Ovary (tissue), 3 donors: ENCODE measurements at regions not wholly inside any gene's neighbourhood (a gene's known extent, or its start where the extent isn't known, plus 50 kb on each side); places are given as distances from the start of the nearest gene placed in this dataset.

Experiments used
- EP300 ChIP-seq: sonication (generic); formaldehyde crosslinking; IDR thresholded peaks from one replicate; pipeline ENCODE4 v1.6.1; 2017; ENCODE audit warnings: antibody characterized with exemption
- POLR2A ChIP-seq: fragments of 450-650 bp; IDR thresholded peaks from one replicate; pipeline ENCODE4 v1.6.1; 2017; ENCODE audit warnings: antibody characterized with exemption, mild to moderate bottlenecking, moderate library complexity
- TF ChIP-seq, protein P1 (sequence below), 3 donors: fragments of 450-650 bp in 2 of 3; fragments of 200-600 bp in 1 of 3; IDR thresholded peaks; one replicate each; pipeline versions ENCODE4 v1.5.1 to v1.8.0; 2016 to 2022; ENCODE audit warnings: antibody characterized with exemption in 3 of 3, mild to moderate bottlenecking in 1 of 3
- donor health status: DM: no; HTN: no; CAD: no.

- TF ChIP-seq, protein P1, sequence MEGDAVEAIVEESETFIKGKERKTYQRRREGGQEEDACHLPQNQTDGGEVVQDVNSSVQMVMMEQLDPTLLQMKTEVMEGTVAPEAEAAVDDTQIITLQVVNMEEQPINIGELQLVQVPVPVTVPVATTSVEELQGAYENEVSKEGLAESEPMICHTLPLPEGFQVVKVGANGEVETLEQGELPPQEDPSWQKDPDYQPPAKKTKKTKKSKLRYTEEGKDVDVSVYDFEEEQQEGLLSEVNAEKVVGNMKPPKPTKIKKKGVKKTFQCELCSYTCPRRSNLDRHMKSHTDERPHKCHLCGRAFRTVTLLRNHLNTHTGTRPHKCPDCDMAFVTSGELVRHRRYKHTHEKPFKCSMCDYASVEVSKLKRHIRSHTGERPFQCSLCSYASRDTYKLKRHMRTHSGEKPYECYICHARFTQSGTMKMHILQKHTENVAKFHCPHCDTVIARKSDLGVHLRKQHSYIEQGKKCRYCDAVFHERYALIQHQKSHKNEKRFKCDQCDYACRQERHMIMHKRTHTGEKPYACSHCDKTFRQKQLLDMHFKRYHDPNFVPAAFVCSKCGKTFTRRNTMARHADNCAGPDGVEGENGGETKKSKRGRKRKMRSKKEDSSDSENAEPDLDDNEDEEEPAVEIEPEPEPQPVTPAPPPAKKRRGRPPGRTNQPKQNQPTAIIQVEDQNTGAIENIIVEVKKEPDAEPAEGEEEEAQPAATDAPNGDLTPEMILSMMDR (IDR thresholded peaks at IDR 0.05), result no peak
- TF ChIP-seq POLR2A (no peak), EP300 (no peak)
Observed at GRCh38 chr13:21233086-21233485, 56.6 kb downstream of the MRPL57 start.
